HG03135 (cell line): ENCODE measurements at regions not wholly inside any gene's neighbourhood (a gene's known extent, or its start where the extent isn't known, plus 50 kb on each side); places are given as distances from the start of the nearest gene placed in this dataset.

Experiments used
- ATAC-seq: cut with Tn5 transposase; IDR thresholded peaks from one replicate; pipeline ENCODE4 v1.9.1; 2021; ENCODE audit warnings: mild to moderate bottlenecking, moderate library complexity; ENCODE audit not compliant: unreplicated experiment

GRCh38 chr6:53417141-53417540 lies 68.4 kb upstream of the ELOVL5 start:
- ATAC-seq, result no peak

DNA sequence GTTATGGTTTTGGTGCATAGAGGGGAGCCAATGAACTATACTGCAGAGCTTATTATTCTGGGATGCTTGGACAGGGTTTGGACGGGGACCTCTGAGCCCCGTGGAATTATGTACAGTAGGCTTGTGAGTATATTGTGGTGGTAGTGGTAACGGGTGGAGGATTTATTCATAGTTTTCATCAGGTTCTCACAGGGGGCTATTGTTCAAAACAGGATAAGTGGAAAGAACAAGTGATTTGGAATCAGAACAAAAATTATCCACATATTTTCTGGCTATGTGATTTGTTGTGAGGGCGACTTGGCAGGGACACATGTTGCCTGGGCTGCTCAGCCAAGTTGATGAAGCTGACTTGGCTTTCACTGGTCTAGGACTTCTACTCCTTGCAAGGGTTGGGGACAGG lies 64.6 kb upstream of the ELOVL5 start:
- no peak for ATAC-seq

DNA sequence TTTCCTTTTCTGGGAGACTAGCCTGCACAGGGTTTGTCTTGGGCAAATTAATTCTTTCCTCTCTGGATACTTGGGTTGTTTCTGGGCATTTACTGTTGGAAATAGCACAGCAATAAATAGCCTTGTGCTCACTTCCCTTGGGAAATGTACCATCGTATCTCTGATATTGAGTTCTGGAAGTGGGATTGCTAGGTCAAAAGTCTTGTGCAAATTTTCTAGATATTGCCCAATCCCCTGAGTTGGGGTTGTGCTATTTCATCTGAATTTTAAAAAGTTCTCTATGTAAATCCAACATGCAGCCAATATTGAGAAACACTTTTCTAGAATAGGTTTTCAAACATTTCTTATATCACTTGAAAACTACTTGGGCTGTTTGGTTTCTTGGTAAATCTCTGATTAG lies 64.0 kb upstream of the ELOVL5 start:
- ATAC-seq, result no peak

GRCh38 chr6:53412021-53412715 lies 63.4 kb upstream of the ELOVL5 start:
- ATAC-seq, result no peak

- no peak for ATAC-seq
These were observed 62.7 kb upstream of the ELOVL5 start for GRCh38 chr6:53411451-53411850.

DNA sequence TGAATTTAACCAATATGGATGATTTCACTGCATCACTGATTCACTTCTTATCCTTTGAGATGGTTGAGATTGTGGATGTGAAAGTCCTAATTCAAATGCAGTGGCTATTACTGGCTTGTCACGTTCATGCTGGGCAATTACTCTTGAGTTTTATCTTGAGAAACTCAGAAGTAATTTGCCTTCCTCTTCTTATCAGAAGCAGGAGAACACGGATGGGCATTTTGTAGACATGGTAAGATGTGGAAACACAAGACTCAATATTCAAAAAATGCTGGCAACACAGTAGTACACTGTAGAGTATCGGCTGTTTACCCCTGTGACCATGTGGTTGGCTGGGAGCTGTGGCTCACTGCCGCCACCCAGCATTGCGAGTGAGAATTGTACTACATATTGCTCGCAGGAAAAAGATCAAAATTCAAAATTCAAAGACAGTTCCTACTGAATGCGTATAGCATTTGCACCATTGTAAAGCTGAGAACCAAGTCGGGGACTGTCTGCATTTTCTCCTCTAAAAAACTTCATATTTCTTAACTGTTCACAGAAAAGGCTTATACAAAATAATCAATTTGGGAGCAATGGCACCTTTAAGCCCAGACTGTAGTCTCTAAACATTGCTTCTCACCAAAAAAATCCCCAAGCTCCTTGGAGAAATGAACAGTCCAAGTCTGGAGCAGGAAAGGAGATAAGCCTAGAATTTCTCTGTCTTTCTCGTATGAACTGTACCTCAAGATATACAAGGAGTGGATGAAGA lies 61.9 kb upstream of the ELOVL5 start:
- peak; percentile 98 for ATAC-seq

DNA sequence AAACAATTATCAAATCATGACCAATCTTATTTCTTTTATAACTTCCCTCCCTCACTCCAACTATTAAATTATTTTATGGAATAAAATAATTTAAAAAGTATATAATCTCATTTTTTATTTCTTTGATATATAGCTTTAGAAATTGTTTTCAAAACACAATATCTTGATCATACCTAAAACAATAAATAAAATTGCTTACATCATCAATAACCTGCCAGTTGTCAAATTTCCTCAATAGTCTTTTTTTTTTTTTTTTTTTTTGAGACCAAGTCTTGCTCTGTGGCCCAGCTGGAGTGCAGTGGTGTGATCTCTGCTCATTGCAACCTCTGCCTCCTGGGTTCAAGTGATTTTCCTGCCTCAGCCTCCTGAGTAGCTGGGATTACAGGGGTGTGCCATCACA lies 60.1 kb upstream of the ELOVL5 start:
- ATAC-seq, result no peak

GRCh38 chr6:53399027-53399344 lies 50.2 kb upstream of the ELOVL5 start:
- ATAC-seq, result no peak

DNA sequence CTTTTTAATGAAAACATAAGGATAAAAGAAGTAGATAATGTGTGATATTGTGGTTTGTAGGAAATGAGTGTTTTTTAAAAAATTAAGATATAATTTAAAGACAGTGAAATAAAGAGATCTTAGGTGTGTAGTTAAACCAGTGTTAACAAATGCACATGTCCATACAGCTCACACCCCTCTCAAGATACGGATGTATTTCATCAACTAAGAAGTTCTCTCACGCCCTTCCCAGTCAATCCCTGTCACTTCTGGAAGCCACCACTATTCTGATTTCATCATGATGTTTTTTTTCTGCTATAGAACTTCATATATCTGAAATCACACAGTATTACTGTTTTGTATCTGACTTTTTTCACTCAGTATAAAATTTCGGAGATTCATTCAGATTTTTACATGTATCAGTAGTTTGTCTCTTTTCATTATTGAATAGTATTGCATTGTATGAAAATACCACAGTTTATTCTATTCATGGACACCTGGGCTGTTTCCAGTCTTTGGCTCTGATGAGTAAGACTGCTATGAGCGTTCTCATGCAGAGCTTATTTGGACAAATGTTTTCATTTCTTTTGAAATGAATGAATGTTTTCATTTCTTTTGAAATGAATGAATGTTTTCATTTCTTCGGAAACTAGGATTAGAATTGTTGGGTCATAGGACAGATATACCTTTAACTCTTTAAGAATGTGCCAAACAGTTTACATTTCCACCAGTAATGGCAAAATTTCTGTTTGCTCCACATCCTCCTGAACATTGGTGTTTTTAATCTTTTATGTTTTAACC lies 49.7 kb upstream of the ELOVL5 start:
- ATAC-seq, result no peak
